ENCODE measurements at regions not wholly inside any gene's neighbourhood (a gene's known extent, or its start where the extent isn't known, plus 50 kb on each side); places are given as distances from the start of the nearest gene placed in this dataset.

- Histone ChIP-seq H3K27me3 (ENCODE audit: control insufficient read depth in 1 of 2, insufficient read depth in 2 of 2, low read length in 2 of 2) (no peaks in the 10 kb centered on the region), H3K9me3 (ENCODE audit: control insufficient read depth in 2 of 2, insufficient read depth in 1 of 2, low read depth in 1 of 2, low read length in 1 of 2) (no peaks in the 10 kb centered on the region), H3K27ac (ENCODE audit: low read depth in 2 of 2, low read length in 1 of 2) (no peak overlapping the region), H3K36me3 (ENCODE audit: control insufficient read depth in 2 of 2, insufficient read depth in 2 of 2, low read length in 1 of 2) (no peaks in the 10 kb centered on the region), H3K4me1 (ENCODE audit: control insufficient read depth in 2 of 2, insufficient read depth in 2 of 2, low read length in 1 of 2) (no peaks in the 10 kb centered on the region), H3K4me3 (ENCODE audit: low read depth in 1 of 2, low read length in 2 of 2) (no peak overlapping the region)
- WGBS, 2 donors: 57 to 67% methylated on average over 1 of the region's 1 CpG
These were observed 1315.2 kb downstream of the LRFN5 start for GRCh38 chr14:42921901-42922300.

GRCh38 chr14:42918615-42919014 is 1311.9 kb downstream of the LRFN5 start:
- H3K4me3 ChIP-seq (ENCODE audit: low read depth in 1 of 2, low read length in 2 of 2): no peak overlapping the region
- H3K27ac ChIP-seq (ENCODE audit: low read depth in 2 of 2, low read length in 1 of 2): no peak overlapping the region
- no peaks in the 10 kb centered on the region for H3K27me3 ChIP-seq (ENCODE audit: control insufficient read depth in 1 of 2, insufficient read depth in 2 of 2, low read length in 2 of 2)
- no peaks in the 10 kb centered on the region for H3K9me3 ChIP-seq (ENCODE audit: control insufficient read depth in 2 of 2, insufficient read depth in 1 of 2, low read depth in 1 of 2, low read length in 1 of 2)
- 72 to 82% methylated on average over 1 of the region's 1 CpG for WGBS, 2 donors
- no peaks in the 10 kb centered on the region for H3K4me1 ChIP-seq (ENCODE audit: control insufficient read depth in 2 of 2, insufficient read depth in 2 of 2, low read length in 1 of 2)
- no peaks in the 10 kb centered on the region for H3K36me3 ChIP-seq (ENCODE audit: control insufficient read depth in 2 of 2, insufficient read depth in 2 of 2, low read length in 1 of 2)

- Histone ChIP-seq H3K27ac (ENCODE audit: low read depth in 2 of 2, low read length in 1 of 2) (no peak overlapping the region), H3K27me3 (ENCODE audit: control insufficient read depth in 1 of 2, insufficient read depth in 2 of 2, low read length in 2 of 2) (no peaks in the 10 kb centered on the region), H3K4me1 (ENCODE audit: control insufficient read depth in 2 of 2, insufficient read depth in 2 of 2, low read length in 1 of 2) (no peaks in the 10 kb centered on the region), H3K4me3 (ENCODE audit: low read depth in 1 of 2, low read length in 2 of 2) (no peak overlapping the region), H3K36me3 (ENCODE audit: control insufficient read depth in 2 of 2, insufficient read depth in 2 of 2, low read length in 1 of 2) (no peaks in the 10 kb centered on the region), H3K9me3 (ENCODE audit: control insufficient read depth in 2 of 2, insufficient read depth in 1 of 2, low read depth in 1 of 2, low read length in 1 of 2) (no peaks in the 10 kb centered on the region)
These were observed 1305.0 kb downstream of the LRFN5 start for GRCh38 chr14:42911642-42912041.

GRCh38 chr14:42909659-42910058 is 1303.0 kb downstream of the LRFN5 start:
- WGBS, 2 donors: 91 to 95% methylated on average over 1 of the region's 1 CpG
- Histone ChIP-seq H3K4me3 (ENCODE audit: low read depth in 1 of 2, low read length in 2 of 2) (no peak overlapping the region), H3K9me3 (ENCODE audit: control insufficient read depth in 2 of 2, insufficient read depth in 1 of 2, low read depth in 1 of 2, low read length in 1 of 2) (no peaks in the 10 kb centered on the region), H3K27me3 (ENCODE audit: control insufficient read depth in 1 of 2, insufficient read depth in 2 of 2, low read length in 2 of 2) (no peaks in the 10 kb centered on the region), H3K4me1 (ENCODE audit: control insufficient read depth in 2 of 2, insufficient read depth in 2 of 2, low read length in 1 of 2) (no peaks in the 10 kb centered on the region), H3K27ac (ENCODE audit: low read depth in 2 of 2, low read length in 1 of 2) (no peak overlapping the region), H3K36me3 (ENCODE audit: control insufficient read depth in 2 of 2, insufficient read depth in 2 of 2, low read length in 1 of 2) (no peaks in the 10 kb centered on the region)

- Histone ChIP-seq H3K9me3 (ENCODE audit: control insufficient read depth in 2 of 2, insufficient read depth in 1 of 2, low read depth in 1 of 2, low read length in 1 of 2) (no peaks in the 10 kb centered on the region), H3K4me3 (ENCODE audit: low read depth in 1 of 2, low read length in 2 of 2) (no peak overlapping the region)
- 39 to 56% methylated on average over 1 of the region's 1 CpG for WGBS, 2 donors
These were observed 1286.5 kb downstream of the LRFN5 start for GRCh38 chr14:42893183-42893582.

GRCh38 chr14:42884100-42884499 is 1277.4 kb downstream of the LRFN5 start:
- no peaks in the 10 kb centered on the region for H3K4me1 ChIP-seq (ENCODE audit: control insufficient read depth in 2 of 2, insufficient read depth in 2 of 2, low read length in 1 of 2)
- H3K4me3 ChIP-seq (ENCODE audit: low read depth in 1 of 2, low read length in 2 of 2): no peak overlapping the region
- H3K27ac ChIP-seq (ENCODE audit: low read depth in 2 of 2, low read length in 1 of 2): no peak overlapping the region
- no peaks in the 10 kb centered on the region for H3K9me3 ChIP-seq (ENCODE audit: control insufficient read depth in 2 of 2, insufficient read depth in 1 of 2, low read depth in 1 of 2, low read length in 1 of 2)
- no peaks in the 10 kb centered on the region for H3K27me3 ChIP-seq (ENCODE audit: control insufficient read depth in 1 of 2, insufficient read depth in 2 of 2, low read length in 2 of 2)
- H3K36me3 ChIP-seq (ENCODE audit: control insufficient read depth in 2 of 2, insufficient read depth in 2 of 2, low read length in 1 of 2): no peaks in the 10 kb centered on the region

More at GRCh38 chr14:42893183-42893582, 1286.5 kb downstream of the LRFN5 start:
- Histone ChIP-seq H3K4me1 (ENCODE audit: control insufficient read depth in 2 of 2, insufficient read depth in 2 of 2, low read length in 1 of 2) (no peaks in the 10 kb centered on the region), H3K36me3 (ENCODE audit: control insufficient read depth in 2 of 2, insufficient read depth in 2 of 2, low read length in 1 of 2) (no peaks in the 10 kb centered on the region), H3K27ac (ENCODE audit: low read depth in 2 of 2, low read length in 1 of 2) (no peak overlapping the region), H3K27me3 (ENCODE audit: control insufficient read depth in 1 of 2, insufficient read depth in 2 of 2, low read length in 2 of 2) (no peaks in the 10 kb centered on the region)

- 94% methylated on average over 1 of the region's 1 CpG for WGBS, 2 donors
These were observed 1271.0 kb downstream of the LRFN5 start for GRCh38 chr14:42877716-42878115.

GRCh38 chr14:42872786-42873185 is 1266.1 kb downstream of the LRFN5 start:
- Histone ChIP-seq H3K27me3 (ENCODE audit: control insufficient read depth in 1 of 2, insufficient read depth in 2 of 2, low read length in 2 of 2) (no peaks in the 10 kb centered on the region), H3K4me3 (ENCODE audit: low read depth in 1 of 2, low read length in 2 of 2) (no peak overlapping the region), H3K4me1 (ENCODE audit: control insufficient read depth in 2 of 2, insufficient read depth in 2 of 2, low read length in 1 of 2) (no peaks in the 10 kb centered on the region), H3K36me3 (ENCODE audit: control insufficient read depth in 2 of 2, insufficient read depth in 2 of 2, low read length in 1 of 2) (no peaks in the 10 kb centered on the region), H3K27ac (ENCODE audit: low read depth in 2 of 2, low read length in 1 of 2) (no peak overlapping the region), H3K9me3 (ENCODE audit: control insufficient read depth in 2 of 2, insufficient read depth in 1 of 2, low read depth in 1 of 2, low read length in 1 of 2) (no peaks in the 10 kb centered on the region)
- WGBS, 2 donors: 58 to 59% methylated on average over 3 of the region's 3 CpGs

More at GRCh38 chr14:42877716-42878115, 1271.0 kb downstream of the LRFN5 start:
- no peaks in the 10 kb centered on the region for H3K27me3 ChIP-seq (ENCODE audit: control insufficient read depth in 1 of 2, insufficient read depth in 2 of 2, low read length in 2 of 2)
- H3K4me3 ChIP-seq (ENCODE audit: low read depth in 1 of 2, low read length in 2 of 2): no peak overlapping the region
- H3K4me1 ChIP-seq (ENCODE audit: control insufficient read depth in 2 of 2, insufficient read depth in 2 of 2, low read length in 1 of 2): no peaks in the 10 kb centered on the region
- H3K9me3 ChIP-seq (ENCODE audit: control insufficient read depth in 2 of 2, insufficient read depth in 1 of 2, low read depth in 1 of 2, low read length in 1 of 2): no peaks in the 10 kb centered on the region
- H3K27ac ChIP-seq (ENCODE audit: low read depth in 2 of 2, low read length in 1 of 2): no peak overlapping the region
- no peaks in the 10 kb centered on the region for H3K36me3 ChIP-seq (ENCODE audit: control insufficient read depth in 2 of 2, insufficient read depth in 2 of 2, low read length in 1 of 2)

- no peak overlapping the region for H3K27ac ChIP-seq (ENCODE audit: low read depth in 2 of 2, low read length in 1 of 2)
- H3K4me1 ChIP-seq (ENCODE audit: control insufficient read depth in 2 of 2, insufficient read depth in 2 of 2, low read length in 1 of 2): no peaks in the 10 kb centered on the region
- H3K9me3 ChIP-seq (ENCODE audit: control insufficient read depth in 2 of 2, insufficient read depth in 1 of 2, low read depth in 1 of 2, low read length in 1 of 2): no peaks in the 10 kb centered on the region
- no peaks in the 10 kb centered on the region for H3K27me3 ChIP-seq (ENCODE audit: control insufficient read depth in 1 of 2, insufficient read depth in 2 of 2, low read length in 2 of 2)
- H3K4me3 ChIP-seq (ENCODE audit: low read depth in 1 of 2, low read length in 2 of 2): no peak overlapping the region
- WGBS, 2 donors: 87 to 93% methylated on average over 1 of the region's 1 CpG
- H3K36me3 ChIP-seq (ENCODE audit: control insufficient read depth in 2 of 2, insufficient read depth in 2 of 2, low read length in 1 of 2): no peaks in the 10 kb centered on the region
These were observed 1263.0 kb downstream of the LRFN5 start for GRCh38 chr14:42869681-42870080.

- H3K4me3 ChIP-seq (ENCODE audit: low read depth in 1 of 2, low read length in 2 of 2): no peak overlapping the region
- H3K27me3 ChIP-seq (ENCODE audit: control insufficient read depth in 1 of 2, insufficient read depth in 2 of 2, low read length in 2 of 2): no peaks in the 10 kb centered on the region
- peaks cover 0 to 2% of the 10 kb centered on the region in 2 donors for H3K9me3 ChIP-seq (ENCODE audit: control insufficient read depth in 2 of 2, insufficient read depth in 1 of 2, low read depth in 1 of 2, low read length in 1 of 2)
- no peaks in the 10 kb centered on the region for H3K4me1 ChIP-seq (ENCODE audit: control insufficient read depth in 2 of 2, insufficient read depth in 2 of 2, low read length in 1 of 2)
- 60 to 62% methylated on average over 3 of the region's 3 CpGs for WGBS, 2 donors
- H3K36me3 ChIP-seq (ENCODE audit: control insufficient read depth in 2 of 2, insufficient read depth in 2 of 2, low read length in 1 of 2): no peaks in the 10 kb centered on the region
- no peak overlapping the region for H3K27ac ChIP-seq (ENCODE audit: low read depth in 2 of 2, low read length in 1 of 2)
These were observed 1255.4 kb downstream of the LRFN5 start for GRCh38 chr14:42862114-42862513.

All from esophagus (tissue), 2 donors.